Astrocyte (in vitro differentiated cells and primary cell): ENCODE measurements at regions not wholly inside any gene's neighbourhood (a gene's known extent, or its start where the extent isn't known, plus 50 kb on each side); places are given as distances from the start of the nearest gene placed in this dataset.

Experiments used
- DNase-seq: peaks from one replicate; pipeline ENCODE4 v3.0.0-alpha.2; 2010; ENCODE audit warnings: low read depth
- FAIRE-seq: peaks from 2 replicates; lab custom pipeline; 2011; peaks lifted over from hg19 to GRCh38; lab: Jason Lieb, UNC
- H2AFZ ChIP-seq: 2 replicates; pipeline ENCODE4 v1.6.0; 2012; ENCODE audit warnings: low read depth, low read length, inconsistent platforms
- H3K27ac ChIP-seq: 2 replicates; pipeline ENCODE4 v1.5.1; 2011; ENCODE audit warnings: low read depth, low read length, inconsistent platforms
- H3K27me3 ChIP-seq: 2 replicates; pipeline ENCODE4 v1.6.0; 2011; ENCODE audit warnings: low read length, inconsistent platforms; ENCODE audit not compliant: insufficient read depth
- H3K36me3 ChIP-seq: 2 replicates; pipeline ENCODE4 v1.5.1; 2011; ENCODE audit warnings: low read length, inconsistent platforms; ENCODE audit not compliant: insufficient read depth
- H3K4me1 ChIP-seq: 2 replicates; pipeline ENCODE4 v1.5.1; 2011; ENCODE audit warnings: low read length, inconsistent platforms; ENCODE audit not compliant: insufficient read depth
- H3K4me2 ChIP-seq: 2 replicates; pipeline ENCODE4 v1.6.0; 2012; ENCODE audit warnings: low read length, inconsistent platforms
- H3K4me3 ChIP-seq: 2 replicates; pipeline ENCODE4 v1.5.1; 2011; ENCODE audit warnings: low read depth, mild to moderate bottlenecking, low read length, inconsistent platforms; ENCODE audit not compliant: insufficient read depth
- H3K79me2 ChIP-seq: 2 replicates; pipeline ENCODE4 v1.6.0; 2012; ENCODE audit warnings: mild to moderate bottlenecking, low read length, inconsistent platforms; ENCODE audit not compliant: insufficient read depth
- H3K9ac ChIP-seq: 2 replicates; pipeline ENCODE4 v1.6.0; 2012; ENCODE audit warnings: mild to moderate bottlenecking, low read length, inconsistent platforms
- H3K9me3 ChIP-seq: 2 replicates; pipeline ENCODE4 v1.5.1; 2012; ENCODE audit warnings: low read depth, mild to moderate bottlenecking, low read length, inconsistent platforms; ENCODE audit not compliant: insufficient read depth
- H4K20me1 ChIP-seq: 2 replicates; pipeline ENCODE4 v1.6.0; 2012; ENCODE audit warnings: low read length, inconsistent platforms; ENCODE audit not compliant: insufficient read depth
- H3K27ac Mint-ChIP-seq: one replicate; pipeline ENCODE4 v1.8.0; 2021; ENCODE audit warnings: mild to moderate bottlenecking, mixed read lengths; ENCODE audit not compliant: unreplicated experiment
- H3K27me3 Mint-ChIP-seq: one replicate; pipeline ENCODE4 v1.8.0; 2021; ENCODE audit warnings: low read depth, mixed read lengths; ENCODE audit not compliant: unreplicated experiment
- H3K36me3 Mint-ChIP-seq: one replicate; pipeline ENCODE4 v1.8.0; 2021; ENCODE audit warnings: low read depth, mixed read lengths; ENCODE audit not compliant: unreplicated experiment
- H3K4me1 Mint-ChIP-seq: one replicate; pipeline ENCODE4 v1.8.0; 2021; ENCODE audit warnings: low read depth, mixed read lengths; ENCODE audit not compliant: unreplicated experiment
- H3K4me3 Mint-ChIP-seq: one replicate; pipeline ENCODE4 v1.8.0; 2021; ENCODE audit warnings: mild to moderate bottlenecking, moderate library complexity, mixed read lengths; ENCODE audit not compliant: unreplicated experiment
- H3K9me3 Mint-ChIP-seq: one replicate; pipeline ENCODE4 v1.8.0; 2021; ENCODE audit warnings: mild to moderate bottlenecking, mixed read lengths; ENCODE audit not compliant: unreplicated experiment
- EZH2 ChIP-seq: IDR thresholded peaks from 2 replicates; pipeline ENCODE4 v1.6.1; 2012; ENCODE audit warnings: mild to moderate bottlenecking, low read length, inconsistent platforms; ENCODE audit not compliant: insufficient read depth
- TF ChIP-seq, protein P1 (sequence below): IDR thresholded peaks from 2 replicates; pipeline ENCODE4 v1.5.1; 2011; ENCODE audit warnings: low read depth, mild to moderate bottlenecking, inconsistent platforms, low read length, moderate library complexity; ENCODE audit not compliant: insufficient read depth

DNA sequence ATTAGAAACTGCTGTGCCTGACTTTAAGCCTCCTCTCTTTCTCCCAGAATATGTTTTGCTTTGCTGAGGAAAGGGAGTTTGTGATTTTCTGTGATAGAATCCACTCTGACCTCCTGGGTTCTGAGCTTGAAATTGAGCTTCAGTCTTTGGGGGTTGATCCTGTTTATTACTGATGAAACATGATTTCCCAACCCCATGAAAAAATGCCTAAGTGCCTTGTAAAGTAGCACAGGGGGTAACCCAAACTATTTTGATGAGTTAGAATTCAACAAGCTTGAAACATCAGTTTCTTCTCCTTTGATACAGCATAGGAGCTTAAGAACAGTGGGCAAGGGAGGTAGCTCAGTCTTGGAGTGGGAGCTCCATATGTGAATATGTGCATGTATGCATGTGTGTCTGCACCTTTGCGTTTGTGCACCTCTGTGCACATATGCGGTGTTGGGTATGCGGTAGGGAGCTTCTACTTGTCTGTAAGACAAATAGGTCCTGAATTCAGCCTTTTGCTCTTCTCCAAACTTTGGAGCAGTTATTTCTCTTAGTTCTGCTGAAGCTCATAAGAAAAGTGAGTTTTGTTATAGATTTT, 364.6 kb downstream of the OSR1 start:
- H3K4me3 Mint-ChIP-seq = no peak overlapping the region
- H4K20me1 ChIP-seq = no peaks in the 10 kb centered on the region
- no peaks in the 10 kb centered on the region for H3K79me2 ChIP-seq
- H3K4me2 ChIP-seq = no peak overlapping the region
- no peak for TF ChIP-seq EZH2
- TF ChIP-seq, protein P1, sequence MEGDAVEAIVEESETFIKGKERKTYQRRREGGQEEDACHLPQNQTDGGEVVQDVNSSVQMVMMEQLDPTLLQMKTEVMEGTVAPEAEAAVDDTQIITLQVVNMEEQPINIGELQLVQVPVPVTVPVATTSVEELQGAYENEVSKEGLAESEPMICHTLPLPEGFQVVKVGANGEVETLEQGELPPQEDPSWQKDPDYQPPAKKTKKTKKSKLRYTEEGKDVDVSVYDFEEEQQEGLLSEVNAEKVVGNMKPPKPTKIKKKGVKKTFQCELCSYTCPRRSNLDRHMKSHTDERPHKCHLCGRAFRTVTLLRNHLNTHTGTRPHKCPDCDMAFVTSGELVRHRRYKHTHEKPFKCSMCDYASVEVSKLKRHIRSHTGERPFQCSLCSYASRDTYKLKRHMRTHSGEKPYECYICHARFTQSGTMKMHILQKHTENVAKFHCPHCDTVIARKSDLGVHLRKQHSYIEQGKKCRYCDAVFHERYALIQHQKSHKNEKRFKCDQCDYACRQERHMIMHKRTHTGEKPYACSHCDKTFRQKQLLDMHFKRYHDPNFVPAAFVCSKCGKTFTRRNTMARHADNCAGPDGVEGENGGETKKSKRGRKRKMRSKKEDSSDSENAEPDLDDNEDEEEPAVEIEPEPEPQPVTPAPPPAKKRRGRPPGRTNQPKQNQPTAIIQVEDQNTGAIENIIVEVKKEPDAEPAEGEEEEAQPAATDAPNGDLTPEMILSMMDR = no peak
- H3K27ac ChIP-seq = no peak overlapping the region
- no peaks in the 10 kb centered on the region for H3K27me3 Mint-ChIP-seq
- H3K4me3 ChIP-seq = no peak overlapping the region
- no peaks in the 10 kb centered on the region for H3K36me3 ChIP-seq
- FAIRE-seq = no peak
- H3K9me3 ChIP-seq = no peaks in the 10 kb centered on the region
- no peak overlapping the region for H3K9ac ChIP-seq
- H3K4me1 ChIP-seq = peaks cover 17% of the 10 kb centered on the region
- DNase-seq = no peak
- no peaks in the 10 kb centered on the region for H3K36me3 Mint-ChIP-seq
- no peaks in the 10 kb centered on the region for H3K9me3 Mint-ChIP-seq
- H2AFZ ChIP-seq = no peak overlapping the region
- no peaks in the 10 kb centered on the region for H3K27me3 ChIP-seq
- peaks cover 28% of the 10 kb centered on the region for H3K4me1 Mint-ChIP-seq
- H3K27ac Mint-ChIP-seq = no peak overlapping the region

DNA sequence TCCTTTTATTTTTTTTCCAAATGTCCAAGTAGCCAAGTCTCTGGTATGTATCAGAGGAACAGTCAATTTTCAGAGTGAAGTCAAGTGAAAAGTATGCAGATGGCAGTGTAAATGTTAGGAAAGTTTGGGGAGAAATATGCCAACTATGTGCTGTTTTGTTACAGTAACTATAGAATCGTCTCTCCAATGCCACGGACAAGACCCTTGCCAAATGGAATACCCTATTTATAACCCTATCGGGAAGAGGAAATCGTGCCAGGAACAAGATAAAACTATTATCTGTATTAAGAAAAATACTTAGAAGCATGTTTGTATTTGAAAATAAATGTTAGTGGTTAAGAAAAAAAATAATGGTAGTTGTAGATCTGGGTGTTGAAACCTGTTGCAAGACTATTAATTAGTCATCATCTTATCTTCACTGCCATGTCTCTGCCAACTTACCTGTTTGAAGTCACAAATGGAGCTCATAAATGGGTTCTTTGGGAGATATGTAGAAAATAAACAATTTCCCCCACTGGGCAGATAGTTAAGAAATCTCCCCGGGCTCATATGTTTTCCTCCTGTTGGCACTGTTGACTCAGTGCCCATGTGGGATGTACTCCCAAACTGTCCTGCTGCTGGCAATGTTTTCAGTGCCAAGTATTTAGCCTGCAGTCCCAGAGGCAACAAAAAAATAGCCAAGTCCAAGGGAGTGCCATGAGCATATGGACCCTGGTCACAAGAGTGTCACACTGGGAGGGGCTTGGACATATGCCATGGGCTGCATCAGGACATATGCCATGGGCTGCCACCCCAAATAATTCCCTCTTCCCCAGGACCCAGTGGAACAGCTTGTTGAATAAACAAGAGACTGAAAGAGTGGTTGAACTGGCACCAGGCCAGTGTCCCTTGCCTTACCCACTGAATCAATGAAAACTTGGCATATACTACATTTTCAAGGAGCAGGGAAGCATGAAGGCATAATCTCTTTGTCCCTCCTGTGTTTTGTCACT, 366.9 kb downstream of the OSR1 start:
- peaks cover 42% of the 10 kb centered on the region for H3K4me1 Mint-ChIP-seq
- Histone ChIP-seq H3K27ac (peak overlapping the region; percentile 7), H3K9ac (no peak overlapping the region)

More for the DNA sequence above, 366.9 kb downstream of the OSR1 start:
- Mint-ChIP-seq H3K4me3 (no peak overlapping the region), H3K9me3 (no peaks in the 10 kb centered on the region), H3K27ac (peak overlapping the region; percentile 85), H3K27me3 (no peaks in the 10 kb centered on the region), H3K36me3 (no peaks in the 10 kb centered on the region)
- Histone ChIP-seq H3K4me3 (no peak overlapping the region), H4K20me1 (no peaks in the 10 kb centered on the region), H2AFZ (no peak overlapping the region), H3K4me2 (peak overlapping the region; percentile 39), H3K4me1 (peaks cover 20% of the 10 kb centered on the region), H3K9me3 (no peaks in the 10 kb centered on the region), H3K36me3 (no peaks in the 10 kb centered on the region), H3K27me3 (no peaks in the 10 kb centered on the region), H3K79me2 (no peaks in the 10 kb centered on the region)
- DNase-seq (peak; percentile 90), FAIRE-seq (peak; percentile 99)
- TF ChIP-seq EZH2 = no peak
- TF ChIP-seq, protein P1 = no peak
